Esophagus (tissue), 2 donors: ENCODE measurements at regions not wholly inside any gene's neighbourhood (a gene's known extent, or its start where the extent isn't known, plus 50 kb on each side); places are given as distances from the start of the nearest gene placed in this dataset.

Source experiments
- H3K27ac ChIP-seq, 2 donors: one replicate each; pipeline ENCODE4 v1.5.1; 2013; ENCODE audit warnings: low read depth in 2 of 2, mild to moderate bottlenecking in 2 of 2, inconsistent platforms in 1 of 2, low read length in 1 of 2, moderate library complexity in 1 of 2
- H3K27me3 ChIP-seq, 2 donors: one replicate each; pipeline ENCODE4 v1.6.1; 2013; ENCODE audit warnings: low read length in 2 of 2, control low read depth in 1 of 2, mild to moderate bottlenecking in 1 of 2; ENCODE audit not compliant: insufficient read depth in 2 of 2, control insufficient read depth in 1 of 2
- H3K36me3 ChIP-seq, 2 donors: one replicate each; pipeline ENCODE4 v1.6.1; 2013; ENCODE audit warnings: low read length in 1 of 2; ENCODE audit not compliant: control insufficient read depth in 2 of 2, insufficient read depth in 2 of 2
- H3K4me1 ChIP-seq, 2 donors: one replicate each; pipeline ENCODE4 v1.6.1; 2013; ENCODE audit warnings: low read length in 1 of 2; ENCODE audit not compliant: control insufficient read depth in 2 of 2, insufficient read depth in 2 of 2
- H3K4me3 ChIP-seq, 2 donors: one replicate each; pipeline ENCODE4 v1.5.1; 2013; ENCODE audit warnings: low read length in 2 of 2, mild to moderate bottlenecking in 2 of 2, low read depth in 1 of 2, moderate library complexity in 1 of 2
- H3K9me3 ChIP-seq, 2 donors: one replicate each; pipeline ENCODE4 v1.6.1; 2013; ENCODE audit warnings: mild to moderate bottlenecking in 2 of 2, low read depth in 1 of 2, low read length in 1 of 2, moderate library complexity in 1 of 2; ENCODE audit not compliant: control insufficient read depth in 2 of 2, insufficient read depth in 1 of 2
- WGBS, 2 donors: extraction: QIAGEN DNeasy Blood & Tissue Kit; methylation state at CpG; one replicate each; pipeline ENCODE4 v1.1.7; 2013; 5-methylcytosine and 5-hydroxymethylcytosine counted together
- donor health status: healthy with polysubstance abuse.
- donor health status: Bipolar disorder and iron deficiency.

DNA sequence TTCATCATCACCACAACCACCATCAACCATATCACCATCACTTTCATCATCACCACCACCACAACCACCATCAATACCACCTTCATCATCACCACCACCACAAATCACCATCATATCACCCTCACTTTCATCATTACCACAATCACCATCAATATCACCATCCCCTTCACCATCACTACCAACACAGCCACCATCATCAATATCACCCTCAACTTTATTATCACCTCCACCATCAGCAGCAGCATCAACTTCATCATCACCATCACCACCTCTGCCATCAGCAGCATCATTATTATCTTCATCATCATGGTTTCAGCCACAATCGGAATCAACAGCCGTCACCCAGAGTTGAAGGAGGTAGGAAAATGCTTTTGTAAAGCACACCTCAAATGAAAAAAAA lies 225.7 kb upstream of the SULF2 start:
- Histone ChIP-seq H3K9me3 (peaks cover 0 to 8% of the 10 kb centered on the region in 2 donors), H3K27me3 (no peaks in the 10 kb centered on the region), H3K4me3 (no peak overlapping the region), H3K27ac (no peak overlapping the region), H3K36me3 (no peaks in the 10 kb centered on the region), H3K4me1 (peaks cover 0 to 1% of the 10 kb centered on the region in 2 donors)
- 94% methylated on average over 2 of the region's 2 CpGs for WGBS, 2 donors

DNA sequence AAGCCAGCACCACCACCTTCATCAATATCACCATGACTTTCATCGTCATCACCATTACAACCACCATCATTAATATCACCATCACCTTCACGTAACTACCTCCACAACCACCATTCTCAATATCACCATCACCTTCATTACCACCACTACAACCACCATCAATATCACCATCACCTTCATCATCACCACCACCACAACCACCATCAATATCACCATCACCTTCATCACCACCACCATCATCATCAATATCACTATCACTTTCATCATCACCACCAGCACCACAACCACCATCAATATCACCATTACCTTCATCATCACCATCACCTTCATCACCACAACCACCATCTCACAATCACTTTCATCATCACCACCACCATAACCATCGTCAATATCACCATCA lies 225.3 kb upstream of the SULF2 start:
- H3K36me3 ChIP-seq: no peaks in the 10 kb centered on the region
- H3K4me1 ChIP-seq: peaks cover 0 to 5% of the 10 kb centered on the region in 2 donors
- no peak overlapping the region for H3K4me3 ChIP-seq
- H3K27ac ChIP-seq: no peak overlapping the region
- peaks cover 0 to 8% of the 10 kb centered on the region in 2 donors for H3K9me3 ChIP-seq
- WGBS, 2 donors: 92 to 97% methylated on average over 3 of the region's 3 CpGs
- H3K27me3 ChIP-seq: no peaks in the 10 kb centered on the region

DNA sequence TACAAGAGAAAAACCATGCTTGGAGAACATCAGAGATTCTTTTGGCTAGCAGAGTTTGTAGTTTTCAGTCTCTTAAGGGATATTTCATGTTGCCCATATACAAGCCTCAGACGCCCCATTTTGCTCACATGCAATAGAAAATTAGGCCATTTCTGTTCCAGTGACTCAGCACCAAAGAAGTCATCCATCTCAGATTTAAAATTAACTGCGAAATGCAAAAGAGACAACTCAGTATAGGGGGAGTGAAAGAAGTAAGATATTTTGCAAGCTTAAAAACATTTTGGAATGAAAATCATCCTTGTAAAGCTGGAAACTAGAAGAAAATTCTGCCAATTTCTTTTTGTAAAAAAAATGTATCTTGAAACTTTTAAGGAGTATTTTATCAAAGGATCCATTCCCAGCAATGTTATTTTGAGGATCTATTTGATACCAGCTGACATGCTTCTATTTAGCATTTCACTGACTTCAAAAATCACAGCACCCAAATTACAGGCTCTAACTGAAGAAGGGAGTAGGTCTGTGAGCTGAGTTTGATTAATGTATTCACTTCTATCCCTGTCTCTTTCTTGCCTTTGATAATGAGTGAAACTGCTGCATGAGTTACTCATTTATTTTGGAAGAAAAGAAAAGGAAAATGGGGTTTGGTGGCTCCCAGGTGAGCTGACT lies 223.7 kb upstream of the SULF2 start:
- no peak overlapping the region for H3K27ac ChIP-seq
- WGBS, 2 donors: 59 to 61% methylated on average over 2 of the region's 2 CpGs
- peaks cover 0 to 9% of the 10 kb centered on the region in 2 donors for H3K4me1 ChIP-seq
- H3K9me3 ChIP-seq: peaks cover 0 to 8% of the 10 kb centered on the region in 2 donors
- no peaks in the 10 kb centered on the region for H3K27me3 ChIP-seq
- no peaks in the 10 kb centered on the region for H3K36me3 ChIP-seq
- H3K4me3 ChIP-seq: no peak overlapping the region

DNA sequence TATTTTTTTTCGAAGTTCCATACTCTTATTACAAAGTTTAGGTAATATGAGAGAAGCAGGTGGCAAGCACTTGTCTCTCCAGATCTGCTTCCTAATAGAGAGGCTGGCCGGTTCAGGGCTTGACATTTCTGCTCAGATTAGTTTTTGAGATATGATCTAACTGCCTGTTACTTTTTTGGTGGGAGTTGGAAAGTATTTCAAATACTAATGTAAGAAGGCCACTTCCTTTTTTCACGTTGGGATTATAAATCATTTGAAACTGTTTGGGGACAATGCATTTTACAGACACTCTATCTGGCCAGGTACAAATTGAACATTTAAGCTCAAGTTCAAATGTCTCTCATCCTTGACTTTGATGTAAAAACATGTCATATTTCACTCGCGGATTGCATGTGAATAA lies 222.1 kb upstream of the SULF2 start:
- H3K36me3 ChIP-seq: no peaks in the 10 kb centered on the region
- no peak overlapping the region for H3K4me3 ChIP-seq
- WGBS, 2 donors: 67 to 69% methylated on average over 5 of the region's 5 CpGs
- no peaks in the 10 kb centered on the region for H3K27me3 ChIP-seq
- H3K9me3 ChIP-seq: peaks cover 0 to 7% of the 10 kb centered on the region in 2 donors
- H3K4me1 ChIP-seq: peaks cover 0 to 9% of the 10 kb centered on the region in 2 donors
- H3K27ac ChIP-seq: no peak overlapping the region

- 59 to 66% methylated on average over 14 of the region's 14 CpGs for WGBS, 2 donors
- Histone ChIP-seq H3K27me3 (no peaks in the 10 kb centered on the region), H3K9me3 (peaks cover 0 to 6% of the 10 kb centered on the region in 2 donors), H3K4me3 (no peak overlapping the region), H3K27ac (no peak overlapping the region), H3K4me1 (peaks cover 0 to 9% of the 10 kb centered on the region in 2 donors), H3K36me3 (no peaks in the 10 kb centered on the region)
Measured at GRCh38 chr20:48006036-48006833, 221.0 kb upstream of the SULF2 start.

DNA sequence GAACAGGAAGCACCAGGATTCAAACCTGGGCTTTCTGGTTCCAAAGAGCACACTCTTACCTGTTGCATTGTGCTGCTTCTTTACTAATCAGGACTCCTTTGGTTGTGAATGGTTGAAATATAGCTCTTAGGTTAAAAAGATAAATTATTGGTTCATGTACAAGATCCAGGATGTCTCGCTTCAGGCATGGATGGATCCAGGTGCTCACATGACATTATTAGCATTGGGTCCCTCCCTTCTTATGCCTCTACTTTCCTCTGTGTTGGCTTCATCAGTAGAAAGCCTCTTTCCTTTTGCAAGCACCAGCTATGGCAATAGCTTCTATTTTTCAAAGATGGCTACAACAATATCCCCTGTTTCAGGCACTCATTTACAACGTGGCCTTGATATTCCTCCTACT lies 217.7 kb upstream of the SULF2 start:
- H3K27me3 ChIP-seq: no peaks in the 10 kb centered on the region
- 77 to 87% methylated on average over 2 of the region's 2 CpGs for WGBS, 2 donors
- H3K27ac ChIP-seq: no peak overlapping the region
- no peaks in the 10 kb centered on the region for H3K36me3 ChIP-seq
- no peak overlapping the region for H3K4me3 ChIP-seq
- no peaks in the 10 kb centered on the region for H3K9me3 ChIP-seq
- H3K4me1 ChIP-seq: peaks cover 0 to 9% of the 10 kb centered on the region in 2 donors

DNA sequence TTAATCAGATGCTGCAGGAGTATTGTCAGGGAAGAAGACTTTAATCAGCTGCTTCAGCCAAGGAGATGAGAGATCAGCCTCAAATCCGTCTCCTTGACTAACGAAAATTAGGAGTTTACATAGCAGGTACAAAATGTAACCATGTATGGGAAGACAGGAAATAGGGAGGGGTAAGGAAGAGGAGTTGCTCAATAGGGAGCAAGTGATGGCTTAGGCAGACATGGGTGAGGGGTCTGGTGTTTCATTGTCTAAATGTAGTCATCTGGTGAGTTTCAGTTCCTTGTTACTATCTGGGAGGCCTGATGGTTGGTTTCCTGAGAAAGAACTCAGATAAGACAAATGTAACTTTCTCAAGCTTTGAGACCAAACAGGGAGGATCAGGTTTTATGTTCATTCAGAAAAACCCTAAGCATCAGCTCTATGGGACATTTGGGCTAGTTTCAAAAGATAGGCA lies 217.3 kb upstream of the SULF2 start:
- Histone ChIP-seq H3K4me1 (peaks cover 0 to 9% of the 10 kb centered on the region in 2 donors), H3K4me3 (no peak overlapping the region), H3K27ac (no peak overlapping the region), H3K36me3 (no peaks in the 10 kb centered on the region), H3K27me3 (no peaks in the 10 kb centered on the region), H3K9me3 (no peaks in the 10 kb centered on the region)
- WGBS, 2 donors: 50 to 54% methylated on average over 2 of the region's 2 CpGs

DNA sequence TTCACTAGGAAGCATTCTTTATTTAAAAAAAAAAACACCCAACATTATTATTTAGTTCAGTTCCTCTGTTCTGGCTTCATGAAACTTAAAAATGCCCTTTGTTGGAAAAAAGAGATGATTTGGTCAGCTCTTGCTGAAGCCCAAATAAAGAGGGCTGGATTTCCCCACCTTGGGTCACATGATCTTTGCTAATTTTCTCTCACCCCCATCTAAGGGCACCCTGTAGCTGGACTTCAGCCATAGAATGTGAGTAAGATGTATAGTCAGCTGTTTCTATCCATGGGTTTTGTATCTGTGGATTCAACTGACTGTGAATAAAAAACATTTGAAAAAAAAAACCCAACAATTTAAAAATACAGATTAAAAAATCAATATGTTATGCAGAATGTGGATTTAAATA lies 213.9 kb upstream of the SULF2 start:
- H3K27ac ChIP-seq: no peak overlapping the region
- H3K4me1 ChIP-seq: peaks cover 0 to under 1% of the 10 kb centered on the region in 2 donors
- H3K4me3 ChIP-seq: no peak overlapping the region
- peaks cover 0 to 4% of the 10 kb centered on the region in 2 donors for H3K9me3 ChIP-seq
- H3K27me3 ChIP-seq: no peaks in the 10 kb centered on the region
- H3K36me3 ChIP-seq: no peaks in the 10 kb centered on the region

DNA sequence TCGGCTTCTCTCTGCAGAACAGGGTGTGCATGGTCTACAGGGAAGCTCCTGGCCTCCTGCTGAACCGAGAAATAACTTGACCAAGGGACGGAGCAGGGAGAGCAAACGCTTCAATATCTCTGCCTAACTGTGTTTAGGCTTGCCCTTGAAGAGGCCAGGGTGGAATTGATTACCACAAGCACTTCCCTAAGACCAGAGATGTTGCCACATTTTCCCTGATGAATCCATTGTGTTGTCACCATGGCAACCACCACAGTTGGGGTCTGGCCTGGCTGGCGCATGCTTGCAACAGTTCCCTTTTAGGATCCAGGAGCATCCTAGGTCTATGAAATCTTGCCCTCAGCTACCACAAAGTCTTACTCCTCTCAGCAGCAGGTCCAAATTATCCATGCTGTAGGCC lies 213.5 kb upstream of the SULF2 start:
- H3K9me3 ChIP-seq: peaks cover 0 to 4% of the 10 kb centered on the region in 2 donors
- no peaks in the 10 kb centered on the region for H3K36me3 ChIP-seq
- H3K4me1 ChIP-seq: peaks cover 0 to 1% of the 10 kb centered on the region in 2 donors
- WGBS, 2 donors: 79 to 81% methylated on average over 5 of the region's 5 CpGs
- no peak overlapping the region for H3K4me3 ChIP-seq
- H3K27me3 ChIP-seq: no peaks in the 10 kb centered on the region
- H3K27ac ChIP-seq: no peak overlapping the region
